Type B pancreatic cell (in vitro differentiated cells): ENCODE measurements at regions not wholly inside any gene's neighbourhood (a gene's known extent, or its start where the extent isn't known, plus 50 kb on each side); places are given as distances from the start of the nearest gene placed in this dataset.

Experiments used
- DNase-seq: peaks from one replicate; pipeline ENCODE4 v3.0.0; 2021; ENCODE audit warnings: mixed read lengths; ENCODE audit not compliant: unreplicated experiment; ENCODE audit errors: extremely low spot score
- H3K27ac Mint-ChIP-seq: 2 replicates; pipeline ENCODE4 v1.8.0; 2021; ENCODE audit warnings: mild to moderate bottlenecking, mixed read lengths
- H3K27me3 Mint-ChIP-seq: 2 replicates; pipeline ENCODE4 v1.8.0; 2021; ENCODE audit warnings: mixed read lengths
- H3K36me3 Mint-ChIP-seq: 2 replicates; pipeline ENCODE4 v1.8.0; 2021; ENCODE audit warnings: mixed read lengths
- H3K4me1 Mint-ChIP-seq: one replicate; pipeline ENCODE4 v1.8.0; 2021; ENCODE audit warnings: mixed read lengths; ENCODE audit not compliant: unreplicated experiment
- H3K4me3 Mint-ChIP-seq: 2 replicates; pipeline ENCODE4 v1.8.0; 2021; ENCODE audit warnings: mild to moderate bottlenecking, mixed read lengths
- H3K9me3 Mint-ChIP-seq: 2 replicates; pipeline ENCODE4 v1.8.0; 2021; ENCODE audit warnings: mixed read lengths
- CTCF ChIP-seq: fragments of 200-600 bp; sonication (generic); conservative IDR thresholded peaks from 2 replicates; pipeline ENCODE4 v1.5.0; 2021; ENCODE audit warnings: antibody characterized with exemption, mild to moderate bottlenecking

GRCh38 chr7:8314566-8314965, 52.6 kb upstream of the ICA1 start:
- no peak for DNase-seq
- H3K4me1 Mint-ChIP-seq, result no peaks in the 10 kb centered on the region
- no peaks in the 10 kb centered on the region for H3K27me3 Mint-ChIP-seq
- TF ChIP-seq CTCF, result no peak
- no peak overlapping the region for H3K27ac Mint-ChIP-seq
- peaks cover 13% of the 10 kb centered on the region for H3K9me3 Mint-ChIP-seq
- H3K36me3 Mint-ChIP-seq, result no peaks in the 10 kb centered on the region
- H3K4me3 Mint-ChIP-seq, result no peak overlapping the region

GRCh38 chr7:8319115-8319514, 57.1 kb upstream of the ICA1 start:
- TF ChIP-seq CTCF, result no peak
- peaks cover 6% of the 10 kb centered on the region for H3K9me3 Mint-ChIP-seq
- H3K4me3 Mint-ChIP-seq, result no peak overlapping the region
- no peaks in the 10 kb centered on the region for H3K4me1 Mint-ChIP-seq
- no peaks in the 10 kb centered on the region for H3K36me3 Mint-ChIP-seq
- no peak for DNase-seq
- no peak overlapping the region for H3K27ac Mint-ChIP-seq
- H3K27me3 Mint-ChIP-seq, result no peaks in the 10 kb centered on the region

GRCh38 chr7:8320174-8320573, 58.2 kb upstream of the ICA1 start:
- Mint-ChIP-seq H3K9me3 (peaks cover 6% of the 10 kb centered on the region), H3K4me3 (no peak overlapping the region), H3K4me1 (no peaks in the 10 kb centered on the region), H3K27ac (no peak overlapping the region), H3K36me3 (no peaks in the 10 kb centered on the region), H3K27me3 (no peaks in the 10 kb centered on the region)
- no peak for TF ChIP-seq CTCF
- DNase-seq, result no peak

GRCh38 chr7:8321312-8321711, 59.3 kb upstream of the ICA1 start:
- no peak for DNase-seq
- no peaks in the 10 kb centered on the region for H3K27me3 Mint-ChIP-seq
- H3K4me3 Mint-ChIP-seq, result no peak overlapping the region
- no peaks in the 10 kb centered on the region for H3K36me3 Mint-ChIP-seq
- TF ChIP-seq CTCF, result no peak
- no peaks in the 10 kb centered on the region for H3K4me1 Mint-ChIP-seq
- H3K9me3 Mint-ChIP-seq, result peaks cover 6% of the 10 kb centered on the region
- no peak overlapping the region for H3K27ac Mint-ChIP-seq

GRCh38 chr7:8322667-8323066, 60.7 kb upstream of the ICA1 start:
- no peak overlapping the region for H3K27ac Mint-ChIP-seq
- H3K4me1 Mint-ChIP-seq, result no peaks in the 10 kb centered on the region
- no peaks in the 10 kb centered on the region for H3K36me3 Mint-ChIP-seq
- TF ChIP-seq CTCF, result no peak
- peaks cover 6% of the 10 kb centered on the region for H3K9me3 Mint-ChIP-seq
- no peaks in the 10 kb centered on the region for H3K27me3 Mint-ChIP-seq
- H3K4me3 Mint-ChIP-seq, result no peak overlapping the region
- DNase-seq, result no peak

- Mint-ChIP-seq H3K4me3 (no peak overlapping the region), H3K4me1 (no peaks in the 10 kb centered on the region), H3K9me3 (no peaks in the 10 kb centered on the region), H3K36me3 (no peaks in the 10 kb centered on the region), H3K27me3 (no peaks in the 10 kb centered on the region), H3K27ac (no peak overlapping the region)
- no peak for TF ChIP-seq CTCF
- DNase-seq, result no peak
Observed at GRCh38 chr7:8325067-8325466, 63.1 kb upstream of the ICA1 start.
